Activated naive CD4-positive, alpha-beta T cell treated with Interleukin-2 at 50 U/mL for 16 hours (primary cell): ENCODE measurements at regions not wholly inside any gene's neighbourhood (a gene's known extent, or its start where the extent isn't known, plus 50 kb on each side); places are given as distances from the start of the nearest gene placed in this dataset.

ENCODE experiments used
- DNase-seq: peaks from one replicate; pipeline ENCODE4 v3.0.0-alpha.2; 2020

DNA sequence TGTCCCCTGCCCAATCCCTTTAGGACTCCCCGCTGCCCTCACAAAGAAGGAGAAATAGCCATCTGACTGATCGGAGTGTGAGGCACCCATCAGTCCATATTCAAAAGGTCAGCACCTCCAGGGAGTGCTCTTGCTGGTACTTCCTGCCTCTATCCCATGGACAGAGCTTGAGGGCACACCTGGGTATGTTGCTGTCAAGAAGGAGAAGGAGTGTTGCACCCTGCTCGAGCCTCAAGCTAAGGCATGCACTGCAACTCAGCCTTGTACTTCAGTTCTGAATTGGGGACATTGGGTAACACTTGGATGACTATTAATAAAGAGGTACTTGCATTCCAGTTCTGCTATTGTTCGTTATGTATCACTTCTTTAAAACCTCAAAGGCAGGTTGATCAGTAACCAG lies 190.3 kb upstream of the ZC3H12A start:
- no peak for DNase-seq

DNA sequence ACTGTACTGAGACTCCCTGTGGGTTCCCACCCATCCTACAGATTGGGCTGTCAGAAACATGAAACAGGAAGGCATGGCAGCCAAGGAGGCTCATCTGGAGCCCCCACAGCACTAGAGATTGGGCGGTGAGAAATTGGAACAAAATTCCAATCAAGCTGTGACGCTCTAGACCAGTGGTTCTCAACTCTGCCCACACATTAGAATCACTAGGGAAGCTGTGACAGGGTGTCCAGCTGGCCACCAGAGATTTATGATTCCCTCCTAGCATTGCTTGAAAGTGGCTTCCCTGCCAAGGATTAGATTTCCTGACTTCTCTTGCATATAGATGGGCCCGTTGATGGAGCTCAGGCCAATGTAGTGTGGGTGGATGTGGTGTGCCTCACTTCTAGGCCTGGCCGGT lies 187.5 kb upstream of the ZC3H12A start:
- no peak for DNase-seq

- DNase-seq = no peak
Observed at GRCh38 chr1:37288900-37289299, 185.5 kb upstream of the ZC3H12A start.

- DNase-seq = no peak
Observed at GRCh38 chr1:37290718-37291117, 183.7 kb upstream of the ZC3H12A start.

GRCh38 chr1:37292789-37293188 lies 181.6 kb upstream of the ZC3H12A start:
- no peak for DNase-seq

GRCh38 chr1:37294096-37294495 lies 180.3 kb upstream of the ZC3H12A start:
- no peak for DNase-seq

GRCh38 chr1:37294529-37294928 lies 179.9 kb upstream of the ZC3H12A start:
- no peak for DNase-seq

GRCh38 chr1:37298769-37299168 lies 175.6 kb upstream of the ZC3H12A start:
- no peak for DNase-seq

GRCh38 chr1:37299216-37299615 lies 175.2 kb upstream of the ZC3H12A start:
- no peak for DNase-seq

GRCh38 chr1:37303884-37304574 lies 170.4 kb upstream of the ZC3H12A start:
- DNase-seq = no peak

DNA sequence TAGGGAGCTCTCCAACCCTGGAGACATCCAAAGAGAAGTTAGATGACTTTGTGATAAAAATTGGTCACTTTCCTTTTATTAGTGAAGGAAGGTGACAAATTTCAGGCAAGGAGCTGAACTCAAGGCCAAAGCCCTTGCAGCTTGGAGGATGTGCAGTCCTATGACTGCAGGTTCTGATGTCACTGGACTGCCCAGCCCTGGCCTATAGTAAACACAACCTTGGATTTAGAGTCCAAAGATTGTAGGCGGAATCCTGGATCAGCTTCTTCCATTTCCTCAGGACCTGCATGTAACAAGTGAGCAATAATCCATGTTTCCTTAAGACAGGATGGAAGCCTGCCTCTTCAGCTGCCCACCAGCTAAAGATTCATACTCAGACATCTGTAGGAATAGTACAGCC lies 169.3 kb upstream of the ZC3H12A start:
- no peak for DNase-seq

- no peak for DNase-seq
Observed at GRCh38 chr1:37305841-37306240, 168.5 kb upstream of the ZC3H12A start.

GRCh38 chr1:37306461-37306860 lies 167.9 kb upstream of the ZC3H12A start:
- DNase-seq = no peak

DNA sequence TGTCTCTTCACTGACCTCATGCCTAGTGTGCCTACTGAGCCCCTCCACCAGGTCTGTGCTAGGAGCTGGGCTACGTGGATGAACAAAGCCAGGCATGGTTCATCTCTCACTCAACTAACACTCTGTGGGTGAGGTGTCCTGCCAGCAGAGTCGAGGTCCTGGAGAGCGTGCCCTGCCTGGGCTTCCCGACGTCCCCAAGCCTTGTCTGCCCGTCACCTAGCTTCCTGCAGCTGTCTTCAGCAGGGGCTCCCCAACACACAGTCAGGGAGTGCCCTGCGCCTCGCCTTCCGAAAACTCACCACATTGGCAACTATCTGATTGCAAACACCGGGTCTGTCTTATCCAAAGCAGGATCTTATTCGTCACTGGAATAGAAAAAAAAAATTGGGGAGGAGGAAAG lies 167.5 kb upstream of the ZC3H12A start:
- DNase-seq = no peak

GRCh38 chr1:37308031-37308960 lies 166.1 kb upstream of the ZC3H12A start:
- no peak for DNase-seq

DNA sequence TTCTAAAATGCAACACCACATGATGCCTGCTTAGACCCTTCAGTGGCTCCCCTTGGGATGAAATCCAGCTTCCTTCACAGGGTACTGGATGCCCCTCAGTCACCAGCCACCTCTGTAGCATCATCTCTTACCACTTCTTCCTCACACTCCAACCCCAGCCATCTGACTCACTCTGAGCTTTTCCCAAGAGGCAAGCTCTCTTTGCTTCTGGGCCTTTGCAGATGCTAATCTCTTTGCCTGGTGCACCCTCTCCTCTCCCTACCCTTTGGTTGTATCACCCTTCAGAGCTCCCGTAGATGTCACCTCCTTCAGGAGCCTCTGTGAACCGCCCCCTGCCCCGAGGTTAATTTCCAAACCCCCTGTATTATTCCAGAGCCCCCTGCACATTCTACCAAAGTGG lies 164.8 kb upstream of the ZC3H12A start:
- no peak for DNase-seq

GRCh38 chr1:37310064-37310463 lies 164.3 kb upstream of the ZC3H12A start:
- DNase-seq = no peak

DNA sequence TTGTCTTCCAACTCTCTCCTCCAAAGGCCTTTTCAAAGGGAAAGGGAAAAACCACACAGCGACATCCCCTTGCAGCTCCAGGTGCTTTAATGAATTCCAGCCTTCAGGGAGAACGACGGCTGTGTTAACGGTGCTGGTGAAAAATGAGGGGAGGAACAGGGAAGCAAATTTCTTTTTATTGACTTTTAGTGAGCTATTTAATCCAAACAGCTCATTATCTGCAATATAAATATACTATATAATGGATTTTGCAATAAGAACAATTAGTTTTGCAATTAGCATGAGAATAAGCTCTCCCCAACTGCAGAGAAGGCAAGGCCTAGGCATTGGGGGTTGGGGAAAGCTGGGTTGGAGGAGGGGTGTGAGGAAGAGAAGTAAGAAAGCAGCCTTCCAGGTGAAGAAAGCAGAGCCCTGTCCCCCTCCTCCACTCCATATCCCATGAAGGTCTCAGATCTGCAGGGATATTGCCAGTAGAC lies 159.0 kb upstream of the ZC3H12A start:
- DNase-seq = no peak

- no peak for DNase-seq
Observed at GRCh38 chr1:37317870-37318467, 156.4 kb upstream of the ZC3H12A start.

- no peak for DNase-seq
Observed at GRCh38 chr1:37318490-37318889, 155.9 kb upstream of the ZC3H12A start.

- no peak for DNase-seq
Observed at GRCh38 chr1:37319284-37319683, 155.1 kb upstream of the ZC3H12A start.

DNA sequence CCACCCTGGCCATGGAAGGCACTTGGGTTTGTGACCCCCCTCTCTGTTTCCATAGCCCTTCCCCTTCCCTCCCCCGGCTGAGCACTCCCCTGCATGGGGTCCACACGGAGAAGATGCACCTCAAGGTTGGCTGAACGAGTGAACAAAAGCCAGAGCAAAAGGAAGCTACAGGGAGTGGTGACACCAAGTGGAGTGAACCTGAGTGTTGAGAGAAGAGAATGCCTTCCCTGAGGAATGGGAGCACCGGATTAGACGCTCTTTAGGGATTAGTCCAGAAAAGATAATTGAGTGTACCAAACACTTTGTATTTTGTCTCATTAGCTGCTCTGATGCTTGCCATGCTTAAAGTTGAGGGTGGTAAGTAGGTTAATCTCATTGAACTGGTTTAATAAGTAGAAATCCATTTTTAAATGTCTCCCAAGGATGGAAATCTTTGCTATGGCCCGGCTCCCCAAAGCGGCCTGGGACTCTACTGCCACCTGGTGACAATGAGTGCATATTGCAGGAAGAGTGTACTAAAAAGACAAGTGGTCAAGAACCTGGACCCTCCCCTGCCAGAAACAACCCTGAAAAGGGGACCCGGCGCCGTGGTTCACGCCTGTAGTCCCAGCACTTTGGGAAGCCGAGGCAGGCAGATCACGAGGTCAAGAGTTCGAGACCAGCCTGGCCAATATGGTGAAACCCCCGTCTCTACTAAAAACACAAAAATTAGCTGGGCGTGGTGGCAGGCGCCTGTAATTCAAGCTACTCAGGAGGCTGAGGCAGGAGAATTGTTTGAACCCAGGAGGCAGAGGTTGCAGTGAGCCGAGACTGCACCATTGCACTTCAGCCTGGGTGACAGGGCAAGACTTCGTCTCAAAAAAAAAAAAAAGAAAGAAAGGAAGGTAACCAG lies 150.6 kb upstream of the ZC3H12A start:
- DNase-seq = no peak

DNA sequence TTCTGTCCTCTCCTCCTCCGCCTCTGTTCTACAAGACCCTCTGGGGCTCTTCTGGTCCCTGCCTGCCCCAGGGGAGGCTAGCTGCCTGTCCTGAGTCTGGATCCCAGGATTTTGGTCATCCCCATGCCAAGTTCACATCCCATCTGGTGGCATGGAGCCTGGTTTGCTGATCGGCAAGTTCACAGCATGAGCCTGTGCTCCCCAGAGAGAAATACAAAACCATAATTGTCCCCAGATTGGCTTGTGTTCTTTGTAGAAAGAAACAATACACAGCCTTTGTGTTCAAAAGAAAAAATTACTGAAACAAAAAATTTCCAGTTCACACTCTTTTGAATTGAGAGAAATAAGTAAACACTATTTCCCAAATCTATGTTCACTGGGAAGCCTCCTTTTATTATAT lies 149.4 kb upstream of the ZC3H12A start:
- DNase-seq = no peak
